EL (cell line): ENCODE measurements at regions not wholly inside any gene's neighbourhood (a gene's known extent, or its start where the extent isn't known, plus 50 kb on each side); places are given as distances from the start of the nearest gene placed in this dataset.
"Not testable (repeated sequence)": the region's sequence is repeated elsewhere in the genome, so short reads cannot be mapped to it uniquely, and the experiment has no call there.

ENCODE experiments used
- DNase-seq: peaks from one replicate; pipeline ENCODE4 v3.0.0-alpha.2; 2016

DNA sequence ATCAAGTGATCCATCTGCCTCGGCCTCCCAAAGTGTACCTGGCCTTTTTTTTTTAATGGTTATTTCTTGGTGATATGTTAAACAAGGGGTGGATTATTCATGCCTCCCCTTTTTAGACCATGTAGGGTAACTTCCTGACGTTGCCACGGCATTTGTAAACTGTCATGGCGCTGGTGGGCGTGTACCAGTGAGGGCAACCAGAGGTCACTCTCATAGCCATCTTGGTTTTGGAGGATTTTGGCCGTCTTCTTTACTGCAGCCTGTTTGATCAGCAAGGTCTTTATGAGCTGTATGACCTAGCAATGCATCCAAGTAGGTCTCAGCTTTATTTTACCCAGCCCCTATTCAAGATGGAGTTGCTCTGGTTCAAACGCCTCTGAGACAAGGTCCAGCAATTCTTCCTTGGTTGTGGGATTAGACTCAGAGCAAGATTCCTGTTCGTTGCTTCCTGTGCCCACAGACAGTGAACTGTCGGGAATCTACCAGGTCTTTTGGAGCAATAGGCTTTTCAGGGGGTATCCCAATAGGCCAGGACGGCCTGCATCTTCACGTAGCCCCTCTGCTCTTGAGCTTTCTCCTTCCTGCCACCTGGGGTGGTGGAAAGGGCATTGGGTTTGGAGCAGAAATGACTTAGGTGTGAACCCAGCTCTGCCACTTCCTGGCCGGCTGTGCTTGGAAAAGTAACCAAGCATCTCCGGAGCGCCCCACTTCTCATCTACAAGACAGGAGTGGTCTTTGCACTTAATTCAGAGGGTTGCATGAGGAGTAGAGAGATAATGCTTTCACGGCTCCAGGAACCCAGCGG, 52.9 kb upstream of the SEC14L1 start:
- no peak for DNase-seq

DNA sequence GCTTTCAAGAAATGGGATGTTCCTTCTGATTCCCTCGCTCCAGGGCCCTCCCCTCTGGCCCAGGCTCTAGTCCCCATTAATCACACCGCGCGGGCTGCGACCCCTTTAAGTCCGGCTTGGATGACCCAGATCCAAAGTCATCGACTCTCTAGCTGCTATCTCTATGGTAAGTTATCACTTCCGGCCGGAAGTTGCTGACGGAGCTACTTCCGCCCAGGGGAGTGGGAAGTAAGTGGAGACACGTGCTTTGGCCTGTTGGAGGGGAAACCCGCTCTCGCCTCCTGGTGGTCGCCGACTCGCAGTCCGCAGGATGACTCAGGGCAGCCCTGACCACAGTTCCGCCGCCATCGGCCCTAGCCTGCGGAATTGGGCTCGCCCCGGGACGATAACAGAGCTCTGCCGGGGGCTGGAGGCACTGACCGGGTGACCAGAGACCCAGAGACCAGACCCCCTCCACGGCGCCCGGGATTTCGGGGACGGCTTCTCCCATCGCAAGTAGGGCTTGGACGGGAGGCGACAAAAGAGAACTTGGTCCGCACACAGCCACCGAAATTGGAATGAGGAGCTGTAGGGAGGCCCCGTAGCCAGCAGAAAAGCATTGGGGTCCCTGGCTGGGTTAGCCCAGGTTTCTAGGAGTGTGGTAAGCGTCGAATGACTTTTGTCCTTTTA, 52.2 kb upstream of the SEC14L1 start:
- DNase-seq: peak; percentile 97

DNA sequence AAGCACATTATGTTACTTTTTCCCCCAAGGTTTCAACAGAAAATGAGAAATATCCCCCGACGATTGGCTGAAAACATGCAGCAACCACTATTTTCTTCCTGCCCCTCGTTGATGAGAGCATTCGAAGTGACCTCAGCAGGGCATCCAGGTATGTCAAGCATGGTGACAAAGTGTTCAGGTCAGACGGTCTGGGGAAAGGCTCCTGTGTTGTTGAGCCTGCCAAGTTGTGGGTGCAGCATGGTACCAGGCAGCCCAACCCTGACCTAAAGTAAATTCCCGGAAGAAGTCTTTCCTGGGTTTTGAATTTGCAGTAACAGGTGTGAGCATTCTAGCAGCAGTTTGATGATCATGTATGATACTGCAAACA, 51.7 kb upstream of the SEC14L1 start:
- DNase-seq: no peak

DNA sequence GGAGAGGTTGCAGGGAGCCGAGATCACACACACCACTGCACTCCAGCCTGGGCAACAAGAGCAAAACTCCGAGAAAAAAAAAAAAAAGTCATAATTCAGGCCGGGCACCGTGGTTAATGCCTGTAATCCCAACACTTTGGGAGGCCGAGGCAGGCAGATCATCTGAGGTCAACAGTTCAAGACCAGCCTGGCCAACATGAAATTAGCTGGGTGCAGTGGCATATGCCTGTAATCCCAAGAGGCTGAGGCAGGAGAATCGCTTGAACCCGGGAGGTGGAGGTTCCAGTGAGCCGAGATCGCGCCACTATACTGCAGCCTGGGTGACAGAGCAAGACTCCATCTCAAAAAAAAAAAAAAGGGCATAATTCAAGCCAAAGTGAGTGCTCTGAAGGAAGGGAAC, 50.8 kb upstream of the SEC14L1 start:
- not testable (repeated sequence) for DNase-seq

DNA sequence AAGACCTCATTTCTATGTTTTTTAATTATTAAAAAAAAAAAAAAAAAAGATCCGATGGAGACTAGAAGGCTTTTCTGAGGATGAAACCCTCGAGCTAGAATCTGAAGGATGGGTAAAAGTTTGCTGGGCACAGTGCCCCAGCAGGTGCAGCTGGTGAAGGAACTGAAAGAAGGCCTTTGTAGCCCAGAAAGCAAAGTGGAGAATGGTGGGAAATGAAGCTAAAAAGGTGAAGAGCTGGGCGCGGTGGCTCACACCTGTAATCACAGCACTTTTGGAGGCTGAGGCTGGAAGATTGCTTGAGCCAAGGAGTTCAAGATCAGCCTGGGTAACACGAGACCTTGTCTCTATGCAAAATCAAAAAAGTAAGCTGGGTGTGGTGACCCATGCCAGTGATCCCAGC, 50.3 kb upstream of the SEC14L1 start:
- DNase-seq: no peak
